ENCODE measurements at regions not wholly inside any gene's neighbourhood (a gene's known extent, or its start where the extent isn't known, plus 50 kb on each side); places are given as distances from the start of the nearest gene placed in this dataset.

DNA sequence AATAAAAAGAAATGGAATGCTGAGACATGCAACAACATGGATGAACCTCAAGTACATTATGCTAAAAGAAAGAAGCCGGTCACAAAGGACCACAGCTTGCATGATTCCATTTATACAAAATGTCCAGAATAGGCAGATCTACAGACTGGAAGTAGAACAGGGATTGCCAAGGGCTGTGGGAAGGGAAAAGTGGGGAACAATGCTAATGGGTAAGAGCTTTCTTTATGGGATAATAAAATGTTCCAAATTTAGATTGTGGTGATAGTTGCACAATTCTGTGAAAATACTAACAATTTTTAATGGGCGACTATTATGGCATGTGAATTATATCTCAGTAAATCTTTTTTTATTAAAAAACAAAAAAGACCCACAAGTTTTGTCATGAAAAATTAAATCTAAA, 106.2 kb downstream of the TMCO5A start:
- Histone ChIP-seq H3K9me3 (replicated peaks) (no peaks in the 10 kb centered on the region), H3K27ac (replicated peaks) (no peak overlapping the region), H3K36me3 (no peaks in the 10 kb centered on the region), H3K27me3 (ENCODE audit: low read depth) (no peaks in the 10 kb centered on the region), H3K4me3 (no peak overlapping the region), H3K4me1 (peaks cover 8% of the 10 kb centered on the region)
- intact Hi-C loops (cut with micrococcal nuclease) = no loop called here
- TF ChIP-seq, protein P1, sequence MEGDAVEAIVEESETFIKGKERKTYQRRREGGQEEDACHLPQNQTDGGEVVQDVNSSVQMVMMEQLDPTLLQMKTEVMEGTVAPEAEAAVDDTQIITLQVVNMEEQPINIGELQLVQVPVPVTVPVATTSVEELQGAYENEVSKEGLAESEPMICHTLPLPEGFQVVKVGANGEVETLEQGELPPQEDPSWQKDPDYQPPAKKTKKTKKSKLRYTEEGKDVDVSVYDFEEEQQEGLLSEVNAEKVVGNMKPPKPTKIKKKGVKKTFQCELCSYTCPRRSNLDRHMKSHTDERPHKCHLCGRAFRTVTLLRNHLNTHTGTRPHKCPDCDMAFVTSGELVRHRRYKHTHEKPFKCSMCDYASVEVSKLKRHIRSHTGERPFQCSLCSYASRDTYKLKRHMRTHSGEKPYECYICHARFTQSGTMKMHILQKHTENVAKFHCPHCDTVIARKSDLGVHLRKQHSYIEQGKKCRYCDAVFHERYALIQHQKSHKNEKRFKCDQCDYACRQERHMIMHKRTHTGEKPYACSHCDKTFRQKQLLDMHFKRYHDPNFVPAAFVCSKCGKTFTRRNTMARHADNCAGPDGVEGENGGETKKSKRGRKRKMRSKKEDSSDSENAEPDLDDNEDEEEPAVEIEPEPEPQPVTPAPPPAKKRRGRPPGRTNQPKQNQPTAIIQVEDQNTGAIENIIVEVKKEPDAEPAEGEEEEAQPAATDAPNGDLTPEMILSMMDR (IDR thresholded peaks at IDR 0.05; ENCODE audit: borderline replicate concordance) = no peak
- DNase-seq = no peak

DNA sequence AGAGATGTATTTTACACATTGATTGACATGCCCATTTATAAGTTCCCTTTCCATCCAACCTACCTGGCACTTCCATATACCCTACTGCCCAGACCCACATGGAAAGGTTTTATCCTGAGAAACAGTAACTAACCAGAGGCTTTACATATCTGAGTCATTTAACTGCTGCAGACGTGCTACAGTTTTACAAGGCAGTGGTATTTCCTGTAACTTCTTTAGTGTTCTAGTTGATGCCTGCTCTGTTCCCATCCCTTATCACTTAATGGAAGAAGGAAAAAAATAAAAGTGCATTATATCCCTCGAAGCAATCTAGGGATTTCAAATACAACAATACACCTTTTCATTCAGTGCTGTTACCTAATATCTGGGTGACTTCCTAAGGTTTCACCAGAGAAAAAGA, 107.1 kb downstream of the TMCO5A start:
- intact Hi-C loops (cut with micrococcal nuclease) = no loop called here
- Histone ChIP-seq H3K36me3 (no peaks in the 10 kb centered on the region), H3K9me3 (replicated peaks) (no peaks in the 10 kb centered on the region), H3K27ac (replicated peaks) (no peak overlapping the region), H3K27me3 (ENCODE audit: low read depth) (no peaks in the 10 kb centered on the region), H3K4me1 (peaks cover 8% of the 10 kb centered on the region), H3K4me3 (no peak overlapping the region)
- DNase-seq = no peak
- TF ChIP-seq, protein P1 (IDR thresholded peaks at IDR 0.05; ENCODE audit: borderline replicate concordance) = no peak

DNA sequence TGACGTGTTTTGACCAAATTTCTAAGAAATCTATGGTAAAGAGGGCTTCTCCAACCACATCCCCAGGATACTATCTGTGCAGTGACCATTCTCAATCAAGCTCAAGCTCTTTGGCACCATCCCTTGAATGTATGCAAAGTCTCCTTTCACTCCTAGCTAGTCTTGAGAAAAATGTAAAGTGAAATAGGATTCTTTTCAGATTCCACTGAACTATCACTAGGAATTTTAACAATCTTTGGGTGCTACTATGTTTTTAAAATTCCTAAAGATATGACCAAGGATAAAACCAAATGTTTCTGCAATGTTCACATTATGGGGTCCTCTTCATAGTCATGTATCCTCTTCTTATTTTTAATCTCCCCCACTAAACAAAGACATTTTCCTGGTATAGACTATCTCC, 107.8 kb downstream of the TMCO5A start:
- Histone ChIP-seq H3K4me3 (no peak overlapping the region), H3K27ac (replicated peaks) (peak overlapping the region; percentile 8), H3K27me3 (ENCODE audit: low read depth) (no peaks in the 10 kb centered on the region), H3K36me3 (no peaks in the 10 kb centered on the region), H3K4me1 (peaks cover 8% of the 10 kb centered on the region), H3K9me3 (replicated peaks) (no peaks in the 10 kb centered on the region)
- TF ChIP-seq, protein P1 (IDR thresholded peaks at IDR 0.05; ENCODE audit: borderline replicate concordance) = no peak
- no peak for DNase-seq
- intact Hi-C loops (cut with micrococcal nuclease) = no loop called here

DNA sequence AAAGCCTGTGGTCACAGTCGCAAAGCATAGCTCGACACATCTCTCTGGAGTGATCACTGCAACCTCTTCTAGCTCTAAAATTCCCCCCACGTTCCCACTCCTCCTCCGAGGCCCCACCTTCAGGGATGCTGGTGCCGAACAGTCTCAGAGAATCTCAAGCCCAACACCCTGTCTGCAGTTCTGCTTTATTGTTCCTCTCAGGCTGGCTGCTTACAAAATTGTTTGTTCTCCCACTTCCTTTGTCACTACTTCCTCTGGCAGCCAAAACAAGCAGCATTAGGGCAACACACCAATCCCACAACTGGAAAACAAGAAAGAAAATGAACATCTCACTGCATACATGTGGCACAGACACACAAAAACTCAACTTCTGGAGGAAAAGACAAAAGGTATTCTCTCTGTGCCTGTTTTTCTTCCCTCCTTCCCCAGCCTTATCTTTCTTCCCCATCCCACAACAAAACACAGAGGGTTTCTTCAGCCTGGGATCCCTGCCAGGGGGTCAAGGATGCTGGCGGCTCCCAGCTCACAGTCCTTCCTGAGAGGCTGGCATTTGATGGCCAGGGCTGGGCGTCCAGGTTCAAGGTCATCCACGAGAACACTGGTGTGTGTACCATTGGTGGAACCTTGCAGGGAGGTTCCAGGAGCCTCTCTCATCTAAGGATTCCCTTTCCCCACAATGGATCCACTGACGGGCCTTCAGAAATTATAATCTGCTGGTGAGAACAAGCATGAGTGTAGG, 108.4 kb downstream of the TMCO5A start:
- TF ChIP-seq, protein P1 (IDR thresholded peaks at IDR 0.05; ENCODE audit: borderline replicate concordance) = no peak
- DNase-seq = no peak
- H3K36me3 ChIP-seq = no peaks in the 10 kb centered on the region
- peaks cover 8% of the 10 kb centered on the region for H3K4me1 ChIP-seq
- no peak overlapping the region for H3K4me3 ChIP-seq
- H3K9me3 ChIP-seq (replicated peaks) = no peaks in the 10 kb centered on the region
- H3K27ac ChIP-seq (replicated peaks) = peak overlapping the region; percentile 42
- no peaks in the 10 kb centered on the region for H3K27me3 ChIP-seq (ENCODE audit: low read depth)
- intact Hi-C loops (cut with micrococcal nuclease) = no loop called here

DNA sequence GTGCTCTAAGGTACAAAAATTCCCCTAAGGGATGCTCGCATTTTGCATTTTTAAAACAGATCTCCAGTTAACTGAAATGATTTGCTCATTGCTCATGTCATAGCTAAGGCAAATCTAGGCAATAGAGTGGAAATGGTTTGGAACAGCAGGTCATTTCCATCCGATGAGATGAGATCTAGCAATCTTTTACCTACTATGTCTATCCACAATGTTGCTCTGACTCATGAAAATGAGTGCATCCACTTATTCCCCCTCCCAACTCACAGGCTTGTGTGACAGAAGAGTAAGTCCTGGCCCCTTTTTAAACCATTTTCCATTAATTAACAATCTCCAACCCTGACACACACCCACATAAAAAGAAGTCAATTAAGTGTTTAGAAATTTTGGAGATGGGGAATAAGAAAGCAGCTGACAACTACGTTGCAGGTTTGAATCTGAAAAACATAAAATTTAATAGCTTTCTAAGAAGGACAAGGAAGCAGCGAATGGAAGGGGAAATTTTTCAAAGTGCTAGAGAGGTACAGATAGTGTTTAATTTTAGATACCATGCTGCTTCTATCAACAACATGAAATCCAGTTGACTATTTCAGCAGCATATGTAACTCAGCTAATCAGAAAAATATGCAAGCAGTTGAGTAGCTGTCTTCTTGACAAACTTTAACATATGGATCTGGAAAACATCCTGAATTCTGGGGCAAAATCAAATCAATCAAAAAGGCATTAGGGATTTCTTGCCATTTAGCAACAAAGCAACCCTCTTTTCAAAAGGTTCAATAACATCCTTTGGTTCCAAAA, 112.0 kb downstream of the TMCO5A start:
- Histone ChIP-seq H3K27ac (replicated peaks) (no peak overlapping the region), H3K4me1 (peaks cover 8% of the 10 kb centered on the region), H3K9me3 (replicated peaks) (no peaks in the 10 kb centered on the region), H3K27me3 (ENCODE audit: low read depth) (no peaks in the 10 kb centered on the region), H3K36me3 (no peaks in the 10 kb centered on the region), H3K4me3 (no peak overlapping the region)
- TF ChIP-seq, protein P1 (IDR thresholded peaks at IDR 0.05; ENCODE audit: borderline replicate concordance) = no peak
- DNase-seq = no peak
- intact Hi-C loops (cut with micrococcal nuclease) = no loop called here
